ENCODE measurements at regions not wholly inside any gene's neighbourhood (a gene's known extent, or its start where the extent isn't known, plus 50 kb on each side); places are given as distances from the start of the nearest gene placed in this dataset.

GRCh38 chr18:39058386-39059000 is 1492.9 kb upstream of the CELF4 start:
- no peak for DNase-seq (ENCODE audit: low read depth)
- no peak overlapping the region for H3K4me3 ChIP-seq (ENCODE audit: control insufficient read depth, low read depth, low read length)
- TF ChIP-seq, protein P1, sequence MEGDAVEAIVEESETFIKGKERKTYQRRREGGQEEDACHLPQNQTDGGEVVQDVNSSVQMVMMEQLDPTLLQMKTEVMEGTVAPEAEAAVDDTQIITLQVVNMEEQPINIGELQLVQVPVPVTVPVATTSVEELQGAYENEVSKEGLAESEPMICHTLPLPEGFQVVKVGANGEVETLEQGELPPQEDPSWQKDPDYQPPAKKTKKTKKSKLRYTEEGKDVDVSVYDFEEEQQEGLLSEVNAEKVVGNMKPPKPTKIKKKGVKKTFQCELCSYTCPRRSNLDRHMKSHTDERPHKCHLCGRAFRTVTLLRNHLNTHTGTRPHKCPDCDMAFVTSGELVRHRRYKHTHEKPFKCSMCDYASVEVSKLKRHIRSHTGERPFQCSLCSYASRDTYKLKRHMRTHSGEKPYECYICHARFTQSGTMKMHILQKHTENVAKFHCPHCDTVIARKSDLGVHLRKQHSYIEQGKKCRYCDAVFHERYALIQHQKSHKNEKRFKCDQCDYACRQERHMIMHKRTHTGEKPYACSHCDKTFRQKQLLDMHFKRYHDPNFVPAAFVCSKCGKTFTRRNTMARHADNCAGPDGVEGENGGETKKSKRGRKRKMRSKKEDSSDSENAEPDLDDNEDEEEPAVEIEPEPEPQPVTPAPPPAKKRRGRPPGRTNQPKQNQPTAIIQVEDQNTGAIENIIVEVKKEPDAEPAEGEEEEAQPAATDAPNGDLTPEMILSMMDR (conservative IDR thresholded peaks at IDR 0.05; ENCODE audit: control insufficient read depth, insufficient read depth, low read depth, low read length) = no peak

- TF ChIP-seq, protein P1 (conservative IDR thresholded peaks at IDR 0.05; ENCODE audit: control insufficient read depth, insufficient read depth, low read depth, low read length) = no peak
- DNase-seq (ENCODE audit: low read depth) = peak; percentile 28
- H3K4me3 ChIP-seq (ENCODE audit: control insufficient read depth, low read depth, low read length) = no peak overlapping the region
Measured at GRCh38 chr18:39057423-39058064, 1491.9 kb upstream of the CELF4 start.

GRCh38 chr18:39053571-39053970 is 1488.0 kb upstream of the CELF4 start:
- TF ChIP-seq, protein P1 (conservative IDR thresholded peaks at IDR 0.05; ENCODE audit: control insufficient read depth, insufficient read depth, low read depth, low read length) = no peak
- no peak for DNase-seq (ENCODE audit: low read depth)
- no peak overlapping the region for H3K4me3 ChIP-seq (ENCODE audit: control insufficient read depth, low read depth, low read length)

GRCh38 chr18:39051013-39051412 is 1485.4 kb upstream of the CELF4 start:
- TF ChIP-seq, protein P1 (conservative IDR thresholded peaks at IDR 0.05; ENCODE audit: control insufficient read depth, insufficient read depth, low read depth, low read length) = no peak
- H3K4me3 ChIP-seq (ENCODE audit: control insufficient read depth, low read depth, low read length) = no peak overlapping the region
- DNase-seq (ENCODE audit: low read depth) = no peak

GRCh38 chr18:39039813-39040212 is 1474.2 kb upstream of the CELF4 start:
- TF ChIP-seq, protein P1 (conservative IDR thresholded peaks at IDR 0.05; ENCODE audit: control insufficient read depth, insufficient read depth, low read depth, low read length) = no peak
- H3K4me3 ChIP-seq (ENCODE audit: control insufficient read depth, low read depth, low read length) = no peak overlapping the region
- DNase-seq (ENCODE audit: low read depth) = no peak

- H3K4me3 ChIP-seq (ENCODE audit: control insufficient read depth, low read depth, low read length) = no peak overlapping the region
- DNase-seq (ENCODE audit: low read depth) = no peak
- TF ChIP-seq, protein P1 (conservative IDR thresholded peaks at IDR 0.05; ENCODE audit: control insufficient read depth, insufficient read depth, low read depth, low read length) = no peak
Measured at GRCh38 chr18:39037925-39038324, 1472.3 kb upstream of the CELF4 start.

Measured in fibroblast of mammary gland (primary cell).